SIG-M5 treated with dmso at 0.1 percent for 504 hours (cell line): ENCODE measurements at regions not wholly inside any gene's neighbourhood (a gene's known extent, or its start where the extent isn't known, plus 50 kb on each side); places are given as distances from the start of the nearest gene placed in this dataset.

Experiments
- DNase-seq: peaks from one replicate; lab custom pipeline; 2025; ENCODE audit not compliant: unreplicated experiment; lab: John Stamatoyannopoulos, UW

GRCh38 chr21:37967036-37967435 lies 50.8 kb upstream of the KCNJ6 start:
- no peak for DNase-seq

GRCh38 chr21:37968744-37969143 lies 52.5 kb upstream of the KCNJ6 start:
- DNase-seq, result no peak

DNA sequence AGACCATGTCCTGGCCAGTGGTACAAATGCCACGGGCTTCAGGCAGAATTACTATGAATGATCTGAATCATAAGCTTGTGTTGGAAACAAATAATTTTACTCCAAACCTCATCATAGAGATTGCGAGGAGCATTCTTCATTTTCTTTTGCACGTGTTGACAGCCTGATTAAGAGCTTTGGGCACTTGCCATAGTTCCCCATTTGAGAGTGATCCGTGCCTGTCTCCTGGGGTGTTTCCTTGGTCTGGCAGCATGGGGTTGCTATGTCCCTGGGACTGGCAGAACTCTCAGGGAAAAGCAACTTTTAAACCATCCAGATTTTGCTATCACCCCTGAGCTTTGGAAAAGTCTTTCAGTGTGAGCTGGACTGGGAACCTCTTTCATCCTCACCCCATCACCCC lies 54.3 kb upstream of the KCNJ6 start:
- DNase-seq, result no peak

GRCh38 chr21:37971390-37971950 lies 55.2 kb upstream of the KCNJ6 start:
- no peak for DNase-seq

DNA sequence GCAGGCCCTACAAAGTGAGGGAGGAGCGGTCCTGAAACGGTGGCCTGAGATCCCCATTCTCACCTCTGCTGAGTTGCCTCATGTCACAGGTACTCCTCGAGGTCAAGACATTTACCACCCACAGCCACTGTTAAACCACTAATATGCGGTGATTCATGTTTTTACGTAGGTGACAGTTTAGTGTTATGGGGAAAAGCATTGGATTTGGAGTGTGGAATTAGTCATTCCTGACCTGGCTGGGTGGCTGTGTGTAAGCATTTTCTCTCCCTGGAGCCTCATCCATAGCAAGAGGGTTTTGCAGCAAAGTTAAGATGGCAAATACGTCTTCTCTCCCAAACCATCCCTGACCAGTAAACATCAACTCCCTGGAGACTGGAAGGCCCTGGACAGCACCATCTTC lies 57.8 kb upstream of the KCNJ6 start:
- no peak for DNase-seq

DNA sequence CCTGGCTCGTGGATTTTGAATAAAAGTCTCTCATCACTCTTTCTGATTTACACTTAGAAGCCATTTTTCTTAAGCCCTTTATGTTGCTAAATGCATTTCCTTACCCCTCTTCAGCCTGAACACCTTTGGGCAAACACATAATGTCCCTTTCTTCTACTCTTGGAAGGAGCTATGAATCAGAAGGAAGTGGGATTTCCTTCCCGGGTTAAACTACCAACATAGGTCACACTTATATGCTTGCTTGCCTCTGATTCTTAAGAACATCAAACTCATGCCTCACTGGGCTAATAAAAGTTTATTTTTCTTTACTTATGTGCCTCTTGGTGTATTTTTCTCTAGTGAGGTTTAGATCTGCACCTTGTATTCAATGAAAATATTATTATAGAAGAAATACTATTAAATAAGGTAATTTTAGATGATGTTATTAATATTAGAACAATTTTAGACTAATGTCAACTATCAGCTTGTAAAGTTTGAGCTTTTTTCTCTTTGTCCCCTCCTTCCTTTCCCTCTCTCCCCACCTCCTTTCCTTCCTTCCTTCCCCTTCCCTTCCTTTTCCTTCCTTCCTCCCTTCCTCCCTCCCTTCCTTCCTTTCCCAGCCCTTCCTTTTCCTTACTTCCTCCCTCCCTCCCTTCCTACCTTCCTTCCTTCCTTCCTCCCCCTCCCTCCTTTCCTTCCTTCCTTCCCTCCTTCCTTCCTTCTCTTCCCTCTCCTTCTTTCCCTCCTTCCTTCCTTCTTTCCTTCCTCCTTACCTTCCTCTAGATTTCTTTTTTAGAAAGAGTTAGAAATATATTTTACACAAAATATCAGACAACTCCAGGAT lies 66.5 kb upstream of the KCNJ6 start:
- DNase-seq, result no peak

DNA sequence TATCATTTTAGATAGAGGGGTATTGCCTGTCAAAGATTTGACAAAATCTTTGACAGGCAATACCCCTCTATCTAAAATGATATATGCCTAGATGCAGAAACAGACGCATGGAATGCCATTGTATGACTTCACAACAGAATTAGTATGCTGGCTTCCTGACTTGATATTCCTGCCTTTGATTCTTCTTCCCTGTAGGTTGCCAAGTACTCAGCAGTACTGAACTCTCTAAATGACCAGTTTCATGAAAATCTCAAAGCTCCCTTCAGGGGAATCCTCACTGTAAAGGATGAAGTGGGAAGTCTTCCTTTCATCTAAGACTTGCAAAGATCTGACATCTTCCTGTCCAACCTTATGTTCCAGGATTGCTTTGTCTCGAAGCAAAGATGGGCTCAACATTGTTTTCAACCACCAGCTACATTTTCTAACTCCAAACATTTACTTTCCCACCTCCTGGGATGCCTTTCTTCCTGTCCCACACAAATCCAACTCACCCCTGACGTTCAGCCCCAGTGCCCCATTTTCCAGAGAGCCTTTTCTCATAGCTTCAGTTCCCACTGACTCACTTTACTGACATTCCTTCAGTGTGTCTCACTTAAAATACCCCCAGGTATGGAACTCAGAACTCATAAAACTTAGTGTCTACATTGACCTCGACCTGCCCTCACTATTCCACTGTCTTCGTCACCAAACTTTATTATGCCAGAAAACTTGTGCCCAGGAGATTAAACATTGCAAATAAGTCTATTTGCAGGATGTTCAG lies 67.3 kb upstream of the KCNJ6 start:
- DNase-seq, result no peak

DNA sequence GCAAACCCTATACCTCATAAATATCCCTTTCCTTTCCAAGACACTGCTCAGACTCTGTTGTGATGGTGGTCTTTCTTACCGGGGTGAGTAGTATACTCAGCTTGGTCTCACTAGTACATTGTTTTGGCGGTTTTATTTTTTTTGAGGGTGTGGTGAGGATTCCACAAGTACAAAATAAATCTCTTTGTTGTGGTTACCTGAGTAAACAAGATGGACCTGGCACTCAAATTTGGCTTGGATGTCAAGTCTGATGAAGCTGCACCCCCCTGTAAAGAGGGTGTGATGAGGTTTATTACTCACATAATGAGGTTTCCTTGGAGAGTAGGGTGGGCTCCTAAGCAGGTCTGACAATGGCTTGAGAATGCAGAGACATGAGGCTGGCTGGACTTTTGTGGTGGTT lies 68.2 kb upstream of the KCNJ6 start:
- no peak for DNase-seq

DNA sequence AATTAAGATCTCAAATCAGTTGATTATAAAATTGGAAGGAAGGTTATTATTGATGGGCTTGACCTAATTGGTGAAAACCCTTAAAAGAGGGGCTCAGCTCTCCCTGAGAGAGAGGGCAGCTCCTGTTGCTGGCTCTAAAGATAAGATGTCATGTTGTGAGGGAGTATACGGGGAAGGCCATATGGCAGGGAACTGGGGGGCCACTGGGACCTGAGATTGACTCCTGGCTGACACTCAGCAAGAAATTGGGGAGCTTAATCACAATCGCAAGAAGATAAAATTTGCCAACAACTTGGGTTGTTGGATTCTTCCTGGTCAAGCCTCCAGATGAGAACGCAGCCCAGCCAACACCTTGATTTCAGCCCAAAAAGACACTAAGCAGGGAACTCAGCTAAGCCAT lies 69.7 kb upstream of the KCNJ6 start:
- no peak for DNase-seq

- DNase-seq, result no peak
Measured at GRCh38 chr21:37986751-37987399, 70.6 kb upstream of the KCNJ6 start.

DNA sequence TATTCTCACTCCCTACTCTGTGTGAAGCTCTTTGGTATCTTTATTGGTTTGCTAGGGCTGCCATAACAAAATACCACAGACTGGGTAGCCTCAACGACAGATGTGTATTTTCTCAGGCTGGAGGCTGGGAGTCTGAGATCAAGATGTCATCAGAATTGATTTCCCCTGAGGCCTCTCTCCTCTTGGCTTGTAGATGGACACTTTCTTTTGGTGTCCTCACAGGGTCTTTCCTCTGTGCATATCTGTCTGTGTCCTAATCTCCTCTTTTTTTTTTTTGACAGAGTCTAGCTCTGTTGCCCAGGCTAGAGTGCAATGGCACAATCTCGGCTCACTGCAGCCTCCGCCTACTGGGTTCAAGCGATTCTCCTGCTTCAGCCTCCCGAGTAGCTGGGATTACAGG lies 71.4 kb upstream of the KCNJ6 start:
- DNase-seq, result no peak

DNA sequence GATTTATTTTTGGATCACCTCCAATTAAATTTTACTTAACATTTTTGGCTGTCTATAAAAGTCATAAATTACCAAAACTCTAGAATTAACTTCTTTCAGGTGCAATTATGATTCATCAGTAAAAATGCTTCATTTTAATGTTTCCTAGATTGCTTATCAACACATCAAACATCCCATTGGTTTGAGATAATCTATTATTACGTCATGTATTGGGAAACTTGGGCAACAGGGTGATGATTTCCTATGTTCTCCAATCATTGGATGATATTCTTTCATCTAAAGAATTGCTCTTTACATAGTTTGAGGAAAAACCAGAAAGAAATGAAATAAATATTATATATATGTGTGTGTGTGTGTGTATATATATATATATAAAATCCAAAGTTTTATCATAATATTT lies 76.8 kb upstream of the KCNJ6 start:
- no peak for DNase-seq

DNA sequence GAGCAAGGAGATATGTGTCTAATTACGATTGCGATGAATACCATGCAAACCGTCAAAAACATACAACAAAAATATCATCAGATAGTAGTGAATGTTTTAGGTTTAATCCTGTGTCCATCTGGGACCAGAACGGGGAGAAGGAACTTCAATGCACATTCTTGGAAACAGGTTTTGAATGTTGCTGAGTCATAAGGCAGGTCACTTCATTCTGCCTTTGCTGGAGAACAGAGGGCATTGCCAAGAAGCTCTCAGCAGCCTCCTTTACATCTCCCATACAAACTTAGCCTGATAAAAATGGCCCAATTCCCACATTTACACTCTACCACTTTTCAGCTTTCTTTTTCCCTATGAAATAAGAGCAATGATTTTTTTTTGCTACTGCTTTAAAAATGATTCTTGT lies 78.0 kb upstream of the KCNJ6 start:
- DNase-seq, result no peak

DNA sequence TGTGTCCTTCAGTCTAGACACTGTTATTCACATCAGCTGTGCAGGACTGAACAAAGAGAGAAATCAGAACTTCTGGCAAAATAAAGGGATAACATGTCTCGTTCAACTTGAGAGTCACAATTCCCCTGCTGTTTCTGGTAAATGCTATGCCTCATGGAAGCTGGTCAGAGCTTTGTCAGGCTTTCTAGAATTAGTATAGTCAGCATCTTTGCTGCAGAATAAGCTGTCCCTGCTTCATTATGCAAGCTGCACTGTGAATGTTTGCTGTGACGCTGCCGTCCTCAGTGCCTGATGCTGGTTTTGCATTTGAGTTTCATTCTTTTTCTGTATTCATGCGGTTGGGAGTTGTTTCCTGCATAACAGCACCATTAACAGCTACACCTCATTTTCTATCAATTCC lies 96.4 kb upstream of the KCNJ6 start:
- DNase-seq, result no peak

DNA sequence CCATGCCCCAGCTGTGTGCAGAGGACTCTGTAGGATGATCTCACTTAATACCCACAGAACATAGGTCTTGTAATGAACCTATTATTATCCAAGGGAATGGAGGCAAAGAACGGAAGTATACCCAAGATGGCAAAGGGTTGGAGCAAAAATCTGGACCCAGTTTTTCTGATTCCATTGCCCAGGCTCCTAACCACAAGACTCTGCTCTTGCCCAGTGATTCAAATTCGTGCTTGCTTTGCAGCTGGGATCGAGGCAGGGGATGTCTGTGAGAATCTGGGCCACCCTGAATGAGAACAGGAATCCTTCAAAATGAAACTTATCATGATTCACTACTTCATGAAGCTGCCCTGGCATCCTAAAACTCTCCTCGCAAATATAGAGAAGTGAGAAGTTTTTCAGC lies 97.5 kb upstream of the KCNJ6 start:
- DNase-seq, result no peak

DNA sequence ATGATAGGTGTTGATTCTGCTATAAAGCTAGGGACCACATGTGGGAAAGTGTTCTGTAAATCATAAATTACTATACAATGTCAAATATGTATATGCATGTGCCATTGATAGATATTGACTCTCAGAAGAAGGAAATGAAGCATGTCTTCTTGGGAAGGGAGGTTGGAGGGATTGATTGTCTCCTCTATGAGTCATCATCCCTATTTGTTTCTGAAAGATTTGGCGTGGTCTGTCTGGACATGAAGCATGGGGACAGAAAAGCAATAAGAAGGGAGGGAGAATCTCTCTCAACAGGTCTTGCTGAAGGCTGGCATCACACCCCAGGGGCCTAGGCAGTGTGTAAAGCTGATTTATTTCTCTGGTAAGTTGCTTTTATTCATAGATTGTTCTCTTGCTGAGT lies 98.0 kb upstream of the KCNJ6 start:
- no peak for DNase-seq

GRCh38 chr21:38027901-38028498 lies 111.7 kb upstream of the KCNJ6 start:
- no peak for DNase-seq

DNA sequence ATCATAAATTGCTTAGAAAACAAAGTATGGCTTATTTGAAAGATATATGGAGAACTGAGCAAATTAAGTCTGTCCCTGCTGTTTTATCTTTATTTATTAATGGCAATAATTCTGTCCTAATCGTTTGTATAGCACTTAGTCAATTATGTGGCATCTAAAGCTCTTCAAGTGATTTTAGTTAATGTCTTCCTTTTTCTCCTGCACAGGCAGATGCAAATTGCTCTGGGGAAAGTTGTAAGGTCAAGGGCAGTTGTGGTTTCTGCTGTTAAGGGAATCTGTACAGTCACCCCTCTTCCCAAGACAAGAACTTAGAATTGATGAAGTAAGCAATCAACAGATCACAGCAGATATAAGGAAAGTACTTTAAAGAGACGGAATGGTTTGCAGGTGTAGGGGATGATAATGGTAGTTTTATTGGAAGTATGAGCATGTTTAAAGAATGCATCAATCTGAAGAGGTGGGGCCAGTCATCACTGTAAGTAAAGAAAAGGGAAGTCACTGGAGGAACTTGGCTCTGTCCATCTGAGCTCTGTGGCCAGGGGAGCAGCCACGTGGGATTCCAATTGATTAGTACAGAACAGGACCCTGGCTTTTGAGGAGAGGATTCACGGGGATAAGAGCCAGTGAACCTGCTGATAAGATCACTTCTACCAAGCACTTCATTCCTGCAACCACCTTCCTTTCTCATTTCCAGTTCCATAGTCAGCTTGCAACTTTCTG lies 116.0 kb upstream of the KCNJ6 start:
- peak; percentile 16 for DNase-seq

GRCh38 chr21:38036016-38036415 lies 119.8 kb upstream of the KCNJ6 start:
- no peak for DNase-seq

- no peak for DNase-seq
Measured at GRCh38 chr21:38037416-38037815, 121.2 kb upstream of the KCNJ6 start.

- no peak for DNase-seq
Measured at GRCh38 chr21:38039369-38039768, 123.1 kb upstream of the KCNJ6 start.
